GM13977 (cell line): ENCODE measurements at regions not wholly inside any gene's neighbourhood (a gene's known extent, or its start where the extent isn't known, plus 50 kb on each side); places are given as distances from the start of the nearest gene placed in this dataset.

Source experiments
- DNase-seq: peaks from one replicate; pipeline ENCODE4 v3.0.0; 2012; ENCODE audit warnings: low spot score
- CTCF ChIP-seq: IDR thresholded peaks from 2 replicates; pipeline ENCODE4 v1.5.1; 2012; ENCODE audit warnings: mild to moderate bottlenecking, control low read depth; ENCODE audit not compliant: insufficient read depth; ENCODE audit errors: extremely low read depth, missing control alignments
- in situ Hi-C: fragments of 300-500 bp; cut with MboI; formaldehyde crosslinking; loops from one replicate; pipeline ENCODE4 v1.12.0; 2022; ENCODE audit warnings: low sequenced_read_pairs, low pct_unique_long_range_greater_than_20kb, mixed read lengths, inconsistent platforms; ENCODE audit not compliant: unreplicated experiment

DNA sequence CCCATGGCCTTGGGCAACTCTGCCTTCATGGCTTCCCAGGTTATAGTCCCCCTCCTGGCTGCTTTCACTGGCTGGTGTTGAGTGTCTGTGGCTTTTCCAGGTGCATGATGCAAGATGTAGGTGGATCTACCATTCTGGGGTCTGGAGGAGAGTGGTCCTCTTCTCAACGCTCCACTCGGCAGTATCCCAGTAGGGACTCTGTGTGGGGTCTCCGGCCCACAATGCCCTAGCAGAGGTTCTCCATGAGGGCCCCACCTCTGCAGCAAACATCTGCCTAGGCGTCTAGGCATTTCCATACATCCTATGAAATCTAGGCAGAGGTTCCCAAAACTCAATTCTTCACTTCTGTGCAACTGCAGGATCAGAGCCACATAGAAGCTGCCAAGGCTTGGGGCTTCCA, 763.4 kb upstream of the EPHA5 start:
- no peak for DNase-seq
- TF ChIP-seq CTCF = no peak

GRCh38 chr4:66430856-66431255, 760.6 kb upstream of the EPHA5 start:
- DNase-seq = no peak
- in situ Hi-C loops = no loop called here
- TF ChIP-seq CTCF = no peak

More for the DNA sequence above, 763.4 kb upstream of the EPHA5 start:
- in situ Hi-C loops = no loop called here

GRCh38 chr4:66429276-66429675, 759.0 kb upstream of the EPHA5 start:
- no peak for DNase-seq
- in situ Hi-C loops = no loop called here
- TF ChIP-seq CTCF = no peak

GRCh38 chr4:66416425-66416824, 746.1 kb upstream of the EPHA5 start:
- in situ Hi-C loops = no loop called here

DNA sequence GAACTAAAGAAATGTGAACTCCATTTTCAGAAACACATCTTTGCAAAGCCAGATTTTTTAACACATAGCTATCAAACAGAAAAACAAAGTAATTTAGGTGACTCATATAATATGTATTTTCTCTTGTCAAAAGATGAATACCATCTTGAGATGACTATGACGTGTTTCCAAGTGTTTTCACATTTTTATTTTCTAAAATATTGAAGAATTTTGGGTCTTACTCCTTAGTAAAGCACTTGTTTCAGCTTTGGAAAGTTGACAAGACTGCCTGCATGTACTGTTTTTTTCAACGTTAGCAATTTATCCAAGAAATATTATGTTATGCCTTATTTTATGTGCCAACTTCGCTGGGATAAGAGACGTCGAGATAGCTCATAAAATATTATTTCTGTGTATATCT, 733.9 kb upstream of the EPHA5 start:
- no peak for DNase-seq
- TF ChIP-seq CTCF = no peak
- in situ Hi-C loops = no loop called here

More at GRCh38 chr4:66416425-66416824, 746.1 kb upstream of the EPHA5 start:
- no peak for DNase-seq
- TF ChIP-seq CTCF = no peak

DNA sequence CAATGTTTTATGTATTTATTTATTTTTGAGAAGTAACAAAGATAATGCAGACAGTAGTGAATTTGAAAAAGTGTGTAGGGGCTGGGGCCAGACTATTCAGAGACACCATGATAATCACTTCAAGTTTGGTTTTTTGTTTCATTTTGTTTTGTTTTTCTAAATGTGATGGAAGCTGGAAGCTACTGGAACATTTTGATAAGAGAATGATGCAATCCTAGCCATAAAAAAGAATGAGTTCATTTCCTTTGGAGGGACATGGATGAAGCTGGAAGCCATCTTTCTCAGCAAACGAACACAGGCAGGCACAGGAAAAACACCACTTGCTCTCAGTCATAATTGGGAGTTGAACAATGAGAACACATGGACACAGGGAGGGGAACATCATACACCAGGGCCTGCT, 706.6 kb upstream of the EPHA5 start:
- no peak for TF ChIP-seq CTCF
- in situ Hi-C loops = no loop called here
- no peak for DNase-seq

- no peak for DNase-seq
- in situ Hi-C loops = no loop called here
- no peak for TF ChIP-seq CTCF
These were observed 706.1 kb upstream of the EPHA5 start for GRCh38 chr4:66376396-66376795.
